ENCODE measurements at regions not wholly inside any gene's neighbourhood (a gene's known extent, or its start where the extent isn't known, plus 50 kb on each side); places are given as distances from the start of the nearest gene placed in this dataset.

- DNase-seq: no peak
Observed at GRCh38 chr2:215765729-215766360, 247.5 kb downstream of the MREG start.

- peak; percentile 84 for DNase-seq
Observed at GRCh38 chr2:215764441-215765048, 248.8 kb downstream of the MREG start.

GRCh38 chr2:215760557-215760956, 252.8 kb downstream of the MREG start:
- DNase-seq: no peak

- DNase-seq: no peak
Observed at GRCh38 chr2:215760091-215760490, 253.3 kb downstream of the MREG start.

- peak; percentile 81 for DNase-seq
Observed at GRCh38 chr2:215758691-215759090, 254.7 kb downstream of the MREG start.

GRCh38 chr2:215756346-215756730, 257.0 kb downstream of the MREG start:
- no peak for DNase-seq

- DNase-seq: no peak
Observed at GRCh38 chr2:215755641-215756345, 257.6 kb downstream of the MREG start.

- DNase-seq: no peak
Observed at GRCh38 chr2:215754546-215754945, 258.8 kb downstream of the MREG start.

- DNase-seq: no peak
Observed at GRCh38 chr2:215753808-215754207, 259.5 kb downstream of the MREG start.

GRCh38 chr2:215752991-215753390, 260.4 kb downstream of the MREG start:
- DNase-seq: no peak

- no peak for DNase-seq
Observed at GRCh38 chr2:215752436-215752835, 260.9 kb downstream of the MREG start.

- DNase-seq: no peak
Observed at GRCh38 chr2:215751911-215752272, 261.5 kb downstream of the MREG start.

- DNase-seq: peak; percentile 99
Observed at GRCh38 chr2:215751200-215751910, 262.0 kb downstream of the MREG start.

GRCh38 chr2:215750763-215751162, 262.6 kb downstream of the MREG start:
- peak; percentile 65 for DNase-seq

- DNase-seq: peak; percentile 60
Observed at GRCh38 chr2:215749092-215749957, 264.0 kb downstream of the MREG start.

- no peak for DNase-seq
Observed at GRCh38 chr2:215748446-215748845, 264.9 kb downstream of the MREG start.

- DNase-seq: peak; percentile 51
Observed at GRCh38 chr2:215746887-215747615, 266.3 kb downstream of the MREG start.

GRCh38 chr2:215746226-215746886, 267.0 kb downstream of the MREG start:
- DNase-seq: no peak

- no peak for DNase-seq
Observed at GRCh38 chr2:215745331-215745730, 268.0 kb downstream of the MREG start.

GRCh38 chr2:215744514-215744913, 268.8 kb downstream of the MREG start:
- no peak for DNase-seq

GRCh38 chr2:215743066-215743465, 270.3 kb downstream of the MREG start:
- no peak for DNase-seq
